Eye (tissue), 1 donor: ENCODE measurements at regions not wholly inside any gene's neighbourhood (a gene's known extent, or its start where the extent isn't known, plus 50 kb on each side); places are given as distances from the start of the nearest gene placed in this dataset.
"Not testable (repeated sequence)": the region's sequence is repeated elsewhere in the genome, so short reads cannot be mapped to it uniquely, and the experiment has no call there.

ENCODE experiments used
- DNase-seq: peaks from one replicate; pipeline ENCODE4 v3.0.0-alpha.2; 2015

- DNase-seq, result no peak
Measured at GRCh38 chr2:223300326-223300725, 248.3 kb downstream of the KCNE4 start.

- no peak for DNase-seq
Measured at GRCh38 chr2:223306371-223306770, 254.4 kb downstream of the KCNE4 start.

- DNase-seq, result no peak
Measured at GRCh38 chr2:223311889-223312680, 260.1 kb downstream of the KCNE4 start.

DNA sequence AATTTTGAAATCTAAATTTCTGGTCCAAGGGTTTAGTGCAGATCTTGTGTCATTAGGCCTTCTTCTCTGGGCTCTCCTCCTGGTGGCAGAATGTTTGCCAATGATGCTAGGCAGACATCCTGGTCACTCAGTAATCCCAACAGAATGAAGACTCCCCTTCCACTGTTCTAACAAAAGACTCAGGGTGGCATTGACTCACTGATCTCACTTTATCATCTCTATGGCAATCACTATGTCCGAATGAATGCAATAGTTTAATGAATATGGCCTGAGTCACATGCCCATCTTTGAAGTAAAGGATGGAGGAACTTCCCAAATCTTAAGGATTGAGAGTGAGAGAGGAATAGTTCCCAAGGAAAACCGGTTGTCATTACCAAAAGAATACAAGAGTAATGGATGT, 261.1 kb downstream of the KCNE4 start:
- DNase-seq, result no peak

DNA sequence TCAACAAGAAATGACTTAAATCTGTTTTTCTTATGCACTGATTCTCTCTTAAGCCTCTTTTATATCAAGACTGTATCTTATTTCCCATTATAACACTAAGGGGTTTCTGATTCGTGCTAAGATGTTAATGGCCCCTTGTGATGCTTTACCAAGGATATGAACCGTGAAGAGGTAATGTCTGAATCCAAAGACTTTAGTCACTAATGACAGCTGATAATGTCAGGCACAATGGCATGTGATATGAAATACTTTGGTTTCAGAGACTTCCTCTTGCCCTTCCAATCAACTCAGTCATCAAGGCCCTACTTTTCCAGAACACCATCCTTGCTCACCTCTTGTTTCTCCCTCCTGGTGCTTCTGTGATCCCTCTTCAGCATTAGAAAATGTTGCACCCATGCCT, 262.8 kb downstream of the KCNE4 start:
- DNase-seq, result no peak

GRCh38 chr2:223315813-223316212, 263.8 kb downstream of the KCNE4 start:
- DNase-seq, result no peak

- no peak for DNase-seq
Measured at GRCh38 chr2:223316342-223316741, 264.4 kb downstream of the KCNE4 start.

- DNase-seq, result no peak
Measured at GRCh38 chr2:223319601-223320000, 267.6 kb downstream of the KCNE4 start.

- DNase-seq, result no peak
Measured at GRCh38 chr2:223324402-223324801, 272.4 kb downstream of the KCNE4 start.

- no peak for DNase-seq
Measured at GRCh38 chr2:223328578-223328977, 273.6 kb downstream of the SCG2 start.

DNA sequence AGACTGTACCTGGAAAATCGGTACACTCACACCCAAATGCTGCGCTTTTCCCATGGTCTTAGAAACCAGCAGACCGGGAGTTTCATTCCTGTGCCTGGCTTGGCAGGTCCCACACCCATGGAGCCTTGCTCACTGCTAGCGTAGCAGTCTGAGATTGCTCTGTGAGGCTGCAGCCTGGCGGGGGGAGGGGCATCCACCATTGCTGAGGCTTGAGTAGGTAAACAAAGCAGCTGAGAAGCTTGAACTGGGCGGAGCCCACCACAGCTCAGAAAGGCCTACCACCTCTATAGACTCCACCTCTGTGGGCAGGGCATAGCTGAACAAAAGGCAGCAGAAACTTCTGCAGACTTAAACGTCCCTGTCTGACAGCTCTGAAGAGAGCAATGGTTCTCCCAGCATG, 271.4 kb downstream of the SCG2 start:
- not testable (repeated sequence) for DNase-seq

DNA sequence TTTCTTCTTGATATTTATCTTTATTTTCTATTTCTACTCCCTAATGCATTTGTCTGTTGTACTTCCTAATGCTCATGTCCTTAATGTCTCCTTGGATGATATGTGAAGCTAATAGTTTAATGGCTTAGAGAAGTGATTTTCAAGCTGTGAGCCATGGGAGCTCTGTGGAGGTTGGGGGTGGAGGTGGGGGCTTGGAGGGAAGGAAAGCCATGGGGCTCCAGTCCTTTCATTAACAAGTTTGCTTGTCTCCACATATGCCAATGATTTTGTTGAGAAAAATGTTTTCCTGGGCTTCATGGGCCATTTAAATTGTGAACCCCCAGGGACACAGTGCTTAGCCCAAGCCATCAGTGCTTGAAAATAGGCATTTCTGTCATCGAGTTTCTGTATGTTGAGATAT, 264.1 kb downstream of the SCG2 start:
- peak; percentile 39 for DNase-seq

GRCh38 chr2:223357076-223357475, 245.1 kb downstream of the SCG2 start:
- DNase-seq, result no peak

DNA sequence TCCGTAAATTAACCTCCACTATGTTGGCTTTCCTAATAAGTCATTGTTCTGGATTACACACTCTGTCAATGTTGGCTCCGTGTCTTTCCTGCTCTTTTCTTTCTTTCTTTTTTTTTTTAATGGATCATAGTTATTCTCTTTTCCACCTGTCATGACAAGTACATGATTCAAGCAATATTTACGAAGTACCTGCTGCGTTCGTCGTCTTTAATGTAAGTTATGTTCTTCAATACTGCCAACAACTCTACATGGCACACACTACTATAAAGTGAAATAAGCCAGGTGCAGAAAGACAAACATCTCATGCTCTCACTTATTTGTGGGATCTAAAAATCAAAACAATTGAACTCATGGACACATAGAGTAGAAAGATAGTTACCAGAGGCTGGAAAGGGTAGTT, 239.1 kb downstream of the SCG2 start:
- no peak for DNase-seq

DNA sequence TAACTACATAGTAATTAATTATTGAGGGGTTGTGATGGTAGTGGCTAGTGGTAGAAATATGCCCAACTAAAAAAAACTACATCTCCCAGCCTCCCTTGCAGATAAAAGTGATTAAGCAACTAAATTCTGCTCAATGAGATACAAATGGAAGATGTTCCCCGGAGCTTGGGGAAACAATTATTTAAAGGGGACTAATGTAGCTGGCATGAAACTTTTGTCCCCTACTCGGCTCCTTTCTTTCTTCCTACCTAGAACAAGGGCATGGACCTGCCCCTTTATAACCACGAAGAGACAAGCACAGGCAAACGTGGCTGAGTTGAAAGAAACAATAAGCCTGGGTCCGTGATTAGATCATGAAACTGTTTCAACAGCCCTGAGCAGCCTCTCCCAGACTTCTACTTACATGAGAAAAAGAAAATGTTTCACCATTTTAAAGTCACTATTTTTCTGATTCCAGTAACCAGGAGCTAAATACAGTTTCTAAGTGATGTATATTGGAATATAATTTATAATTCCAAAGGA, 236.9 kb downstream of the SCG2 start:
- no peak for DNase-seq

DNA sequence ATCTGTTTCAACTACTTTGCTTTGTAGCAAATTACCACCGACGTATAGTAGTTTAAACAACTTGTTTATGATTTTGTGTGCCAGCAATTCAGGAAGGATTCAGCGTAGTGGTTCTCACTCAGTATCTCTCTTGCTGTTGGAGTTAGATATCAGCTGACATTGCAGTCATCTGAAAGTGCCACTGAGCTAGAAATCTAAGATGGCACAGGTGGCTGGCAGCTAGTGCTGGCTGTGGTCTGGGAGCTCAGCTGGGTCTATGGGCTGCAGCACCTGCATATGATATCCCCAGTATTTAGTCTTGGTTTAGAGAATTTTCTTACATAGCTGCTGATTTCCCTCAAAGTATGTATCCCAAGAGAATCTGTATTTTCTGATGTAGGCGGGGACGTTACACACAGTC, 235.6 kb downstream of the SCG2 start:
- no peak for DNase-seq

GRCh38 chr2:223368481-223368880, 233.7 kb downstream of the SCG2 start:
- DNase-seq, result no peak

GRCh38 chr2:223369889-223370288, 232.3 kb downstream of the SCG2 start:
- no peak for DNase-seq

GRCh38 chr2:223383315-223383714, 218.8 kb downstream of the SCG2 start:
- DNase-seq, result no peak

DNA sequence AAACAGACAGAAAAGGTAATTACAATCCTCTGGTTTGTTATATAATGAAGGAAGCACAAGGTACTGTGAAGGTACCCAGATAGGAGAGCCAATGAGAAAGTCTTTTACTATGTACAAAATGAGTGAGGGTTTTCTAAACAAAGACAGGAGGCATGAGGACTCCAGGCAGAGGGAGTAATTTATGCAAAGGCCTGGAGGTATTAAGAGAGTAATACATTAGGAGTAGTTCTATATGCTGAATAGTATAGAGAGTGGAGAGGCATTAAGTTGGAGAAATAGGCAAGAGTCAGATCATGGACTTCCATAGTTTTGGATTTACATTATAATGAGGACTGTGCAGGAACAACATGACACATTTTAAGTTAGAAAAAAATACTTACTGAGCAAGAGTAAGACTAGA, 216.0 kb downstream of the SCG2 start:
- no peak for DNase-seq

GRCh38 chr2:223386984-223387383, 215.2 kb downstream of the SCG2 start:
- DNase-seq, result no peak

- no peak for DNase-seq
Measured at GRCh38 chr2:223389624-223390023, 212.5 kb downstream of the SCG2 start.

GRCh38 chr2:223396993-223397392, 205.2 kb downstream of the SCG2 start:
- DNase-seq, result no peak

DNA sequence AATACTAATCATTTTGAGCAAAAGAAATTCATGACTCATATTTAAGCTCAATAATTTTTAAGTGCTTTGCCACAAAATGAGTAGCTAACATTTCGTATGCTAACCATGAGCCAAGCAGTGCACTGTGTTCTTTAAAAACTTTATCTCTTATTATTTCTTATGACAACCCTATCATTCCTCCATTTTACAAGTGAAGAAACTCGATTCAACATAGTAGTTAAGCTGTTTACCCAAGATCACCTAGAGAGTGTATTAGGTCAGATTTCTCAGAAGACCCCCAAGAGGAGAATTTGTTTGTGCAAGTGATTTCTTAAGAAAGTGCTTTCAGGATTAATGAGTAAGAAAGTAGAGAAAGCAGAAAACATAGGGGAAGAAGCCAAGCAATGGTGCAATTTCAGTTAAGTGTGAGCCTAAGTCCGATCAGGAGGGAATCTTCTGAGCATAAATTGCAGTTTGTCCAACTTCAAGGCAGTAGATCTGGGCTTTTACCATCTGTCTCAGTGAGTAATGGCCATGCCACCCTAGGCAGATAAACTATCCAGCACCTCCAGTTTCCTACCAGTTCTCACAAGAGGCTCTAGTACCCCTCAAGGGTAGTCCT, 202.7 kb downstream of the SCG2 start:
- DNase-seq, result no peak

DNA sequence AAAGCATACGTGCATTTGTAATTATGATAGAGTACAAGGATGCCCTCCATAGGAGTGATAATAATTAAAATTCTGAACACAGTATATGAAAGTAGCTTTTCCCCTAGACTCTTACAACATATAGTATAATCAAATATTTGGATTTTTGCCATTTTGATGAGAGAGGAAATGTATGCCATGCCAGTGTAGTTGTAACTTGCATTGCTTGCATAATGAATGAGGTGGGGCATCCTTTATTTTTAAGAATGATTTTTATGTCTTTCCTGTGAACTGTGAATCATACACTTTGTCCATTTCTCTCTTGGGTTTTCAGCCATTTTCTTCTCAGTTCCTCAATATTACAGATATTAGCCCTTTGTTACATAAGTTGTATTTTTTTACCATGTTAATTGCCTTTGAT, 197.5 kb downstream of the SCG2 start:
- no peak for DNase-seq
